ENCODE measurements at regions not wholly inside any gene's neighbourhood (a gene's known extent, or its start where the extent isn't known, plus 50 kb on each side); places are given as distances from the start of the nearest gene placed in this dataset.
"Not testable (repeated sequence)": the region's sequence is repeated elsewhere in the genome, so short reads cannot be mapped to it uniquely, and the experiment has no call there.

GRCh38 chr2:136715146-136715545 lies 50.2 kb upstream of the THSD7B start:
- H3K27me3 Mint-ChIP-seq = peaks cover 4 to 10% of the 10 kb centered on the region in 2 donors
- Histone ChIP-seq H3K27ac (ENCODE audit: low read depth, low read length) (no peak overlapping the region), H3K4me1 (ENCODE audit: insufficient read depth, low read length) (no peaks in the 10 kb centered on the region), H3K9me3 (ENCODE audit: low read length) (no peaks in the 10 kb centered on the region), H3K36me3 (ENCODE audit: insufficient read depth, low read length) (no peaks in the 10 kb centered on the region), H3K4me3 (ENCODE audit: low read length) (no peak overlapping the region), H3K27me3 (ENCODE audit: insufficient read depth, low read length, poor library complexity, severe bottlenecking) (no peaks in the 10 kb centered on the region)
- no peak overlapping the region for H3K27ac Mint-ChIP-seq
- H3K4me1 Mint-ChIP-seq = no peaks in the 10 kb centered on the region
- POLR2A ChIA-PET = no interaction called here
- DNase-seq = no peak
- no peaks in the 10 kb centered on the region for H3K36me3 Mint-ChIP-seq
- H3K4me3 Mint-ChIP-seq = no peak overlapping the region
- CTCF ChIA-PET = no interaction called here
- peaks cover 0 to 8% (median 0%) of the 10 kb centered on the region in 5 donors for H3K9me3 Mint-ChIP-seq

GRCh38 chr2:136714452-136714951 lies 50.8 kb upstream of the THSD7B start:
- no peaks in the 10 kb centered on the region for H3K9me3 ChIP-seq (ENCODE audit: low read length)
- ChIA-PET CTCF (no interaction called here), POLR2A (no interaction called here)
- no peaks in the 10 kb centered on the region for H3K36me3 ChIP-seq (ENCODE audit: insufficient read depth, low read length)
- no peaks in the 10 kb centered on the region for H3K27me3 ChIP-seq (ENCODE audit: insufficient read depth, low read length, poor library complexity, severe bottlenecking)
- Mint-ChIP-seq H3K27me3 (peaks cover 4 to 10% of the 10 kb centered on the region in 2 donors), H3K27ac (no peak overlapping the region), H3K4me3 (no peak overlapping the region), H3K9me3 (peaks cover 0 to 8% (median 0%) of the 10 kb centered on the region in 5 donors), H3K4me1 (no peaks in the 10 kb centered on the region), H3K36me3 (no peaks in the 10 kb centered on the region)
- no peak overlapping the region for H3K27ac ChIP-seq (ENCODE audit: low read depth, low read length)
- H3K4me3 ChIP-seq (ENCODE audit: low read length) = no peak overlapping the region
- H3K4me1 ChIP-seq (ENCODE audit: insufficient read depth, low read length) = no peaks in the 10 kb centered on the region
- DNase-seq = no peak

GRCh38 chr2:136713739-136714138 lies 51.6 kb upstream of the THSD7B start:
- POLR2A ChIA-PET = no interaction called here
- Mint-ChIP-seq H3K36me3 (no peaks in the 10 kb centered on the region), H3K9me3 (peaks cover 0 to 6% (median 0%) of the 10 kb centered on the region in 5 donors), H3K27ac (no peak overlapping the region), H3K4me1 (no peaks in the 10 kb centered on the region), H3K27me3 (peaks cover 4 to 10% of the 10 kb centered on the region in 2 donors), H3K4me3 (no peak overlapping the region)
- Histone ChIP-seq H3K4me1 (ENCODE audit: insufficient read depth, low read length) (no peaks in the 10 kb centered on the region), H3K4me3 (ENCODE audit: low read length) (no peak overlapping the region), H3K36me3 (ENCODE audit: insufficient read depth, low read length) (no peaks in the 10 kb centered on the region), H3K9me3 (ENCODE audit: low read length) (no peaks in the 10 kb centered on the region), H3K27me3 (ENCODE audit: insufficient read depth, low read length, poor library complexity, severe bottlenecking) (no peaks in the 10 kb centered on the region), H3K27ac (ENCODE audit: low read depth, low read length) (no peak overlapping the region)
- CTCF ChIA-PET = no interaction called here
- no peak for DNase-seq

- no peaks in the 10 kb centered on the region for H3K4me1 Mint-ChIP-seq
- no peaks in the 10 kb centered on the region for H3K4me1 ChIP-seq (ENCODE audit: insufficient read depth, low read length)
- peaks cover 0 to 15% (median 4%) of the 10 kb centered on the region in 5 donors for H3K9me3 Mint-ChIP-seq
- no peaks in the 10 kb centered on the region for H3K27me3 Mint-ChIP-seq
- ChIA-PET CTCF (no interaction called here), POLR2A (no interaction called here)
- H3K27me3 ChIP-seq (ENCODE audit: insufficient read depth, low read length, poor library complexity, severe bottlenecking) = no peaks in the 10 kb centered on the region
- no peak overlapping the region for H3K27ac Mint-ChIP-seq
- H3K36me3 Mint-ChIP-seq = peaks cover 0 to 2% (median 0%) of the 10 kb centered on the region in 3 donors
- H3K9me3 ChIP-seq (ENCODE audit: low read length) = no peaks in the 10 kb centered on the region
- H3K4me3 ChIP-seq (ENCODE audit: low read length) = no peak overlapping the region
- no peak for DNase-seq
- H3K27ac ChIP-seq (ENCODE audit: low read depth, low read length) = no peak overlapping the region
- no peaks in the 10 kb centered on the region for H3K36me3 ChIP-seq (ENCODE audit: insufficient read depth, low read length)
- H3K4me3 Mint-ChIP-seq = no peak overlapping the region
Observed at GRCh38 chr2:136705336-136705735, 60.0 kb upstream of the THSD7B start.

DNA sequence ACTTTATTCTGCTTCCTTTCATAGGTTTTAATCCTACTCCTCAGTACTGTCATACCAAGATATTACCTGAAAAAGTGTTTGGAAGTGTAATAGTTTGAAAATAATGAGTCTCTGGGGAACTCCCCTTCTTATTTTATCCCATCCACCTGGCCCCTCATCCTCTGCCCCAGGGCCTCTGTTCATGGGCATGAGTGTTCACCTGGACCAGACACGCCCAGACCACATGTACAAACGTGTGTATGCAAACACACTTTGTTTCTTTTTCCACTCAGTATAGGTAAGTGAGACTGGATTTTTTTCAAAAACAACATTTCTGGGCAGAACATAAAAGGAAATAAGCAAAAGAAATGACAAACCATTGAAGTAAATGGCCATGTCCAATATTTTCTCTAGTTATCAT lies 62.1 kb upstream of the THSD7B start:
- Histone ChIP-seq H3K36me3 (ENCODE audit: insufficient read depth, low read length) (no peaks in the 10 kb centered on the region), H3K4me3 (ENCODE audit: low read length) (no peak overlapping the region), H3K4me1 (ENCODE audit: insufficient read depth, low read length) (no peaks in the 10 kb centered on the region), H3K27me3 (ENCODE audit: insufficient read depth, low read length, poor library complexity, severe bottlenecking) (no peaks in the 10 kb centered on the region), H3K9me3 (ENCODE audit: low read length) (no peaks in the 10 kb centered on the region), H3K27ac (ENCODE audit: low read depth, low read length) (no peak overlapping the region)
- Mint-ChIP-seq H3K36me3 (peaks cover 0 to 2% (median 0%) of the 10 kb centered on the region in 3 donors), H3K4me1 (no peaks in the 10 kb centered on the region), H3K4me3 (no peak overlapping the region), H3K27ac (no peak overlapping the region), H3K27me3 (no peaks in the 10 kb centered on the region), H3K9me3 (peaks cover 0 to 15% (median 9%) of the 10 kb centered on the region in 5 donors)
- ChIA-PET CTCF (no interaction called here), POLR2A (no interaction called here)
- no peak for DNase-seq

DNA sequence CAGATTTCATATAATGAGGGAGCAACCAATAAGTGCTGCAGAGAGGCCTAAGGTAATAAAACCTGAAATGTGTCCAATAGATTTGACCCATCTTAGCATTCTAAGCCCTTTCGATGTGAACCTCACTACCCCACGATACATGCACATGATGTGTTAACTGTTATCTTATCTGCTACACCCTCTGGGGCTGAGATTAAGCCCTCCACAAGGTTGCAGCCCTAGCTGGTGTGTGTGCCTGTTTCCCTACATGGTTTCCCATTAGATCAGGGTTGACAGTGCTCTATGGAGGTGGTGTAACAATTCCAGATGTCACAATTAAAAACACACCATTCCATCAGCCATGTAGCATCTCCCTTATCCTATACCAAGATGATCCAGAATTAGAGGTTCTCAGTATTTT lies 68.9 kb upstream of the THSD7B start:
- no peaks in the 10 kb centered on the region for H3K36me3 Mint-ChIP-seq
- no peak overlapping the region for H3K4me3 ChIP-seq (ENCODE audit: low read length)
- ChIA-PET POLR2A (no interaction called here), CTCF (no interaction called here)
- no peak for DNase-seq
- H3K27ac ChIP-seq (ENCODE audit: low read depth, low read length) = no peak overlapping the region
- H3K27me3 ChIP-seq (ENCODE audit: insufficient read depth, low read length, poor library complexity, severe bottlenecking) = no peaks in the 10 kb centered on the region
- H3K4me3 Mint-ChIP-seq = no peak overlapping the region
- H3K4me1 Mint-ChIP-seq = no peaks in the 10 kb centered on the region
- no peaks in the 10 kb centered on the region for H3K27me3 Mint-ChIP-seq
- H3K4me1 ChIP-seq (ENCODE audit: insufficient read depth, low read length) = no peaks in the 10 kb centered on the region
- peaks cover 0 to 16% (median 6%) of the 10 kb centered on the region in 5 donors for H3K9me3 Mint-ChIP-seq
- no peaks in the 10 kb centered on the region for H3K36me3 ChIP-seq (ENCODE audit: insufficient read depth, low read length)
- no peaks in the 10 kb centered on the region for H3K9me3 ChIP-seq (ENCODE audit: low read length)
- no peak overlapping the region for H3K27ac Mint-ChIP-seq

DNA sequence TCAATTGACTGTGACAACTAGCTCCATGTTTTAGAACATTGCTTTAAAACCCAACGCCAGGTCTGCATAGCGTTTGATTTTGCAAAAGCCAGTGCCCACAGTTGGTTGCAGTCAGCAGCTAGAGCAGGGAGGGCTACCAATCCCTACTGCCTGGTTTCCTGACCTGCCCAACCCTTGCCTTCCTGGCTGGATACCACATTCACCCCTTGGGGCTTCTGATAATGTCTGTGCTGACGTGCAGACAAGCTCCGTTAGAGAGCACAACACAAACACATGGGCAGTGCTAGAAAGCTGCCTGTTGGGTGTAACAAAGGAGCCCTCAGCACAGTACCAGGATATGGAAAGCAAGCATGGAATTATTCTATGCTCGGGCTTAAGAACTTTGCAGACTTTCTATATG lies 71.4 kb upstream of the THSD7B start:
- POLR2A ChIA-PET = no interaction called here
- Mint-ChIP-seq H3K36me3 (no peaks in the 10 kb centered on the region), H3K9me3 (peaks cover 0 to 9% (median 2%) of the 10 kb centered on the region in 5 donors), H3K27ac (no peak overlapping the region), H3K27me3 (no peaks in the 10 kb centered on the region), H3K4me1 (no peaks in the 10 kb centered on the region), H3K4me3 (no peak overlapping the region)
- Histone ChIP-seq H3K4me1 (ENCODE audit: insufficient read depth, low read length) (no peaks in the 10 kb centered on the region), H3K27me3 (ENCODE audit: insufficient read depth, low read length, poor library complexity, severe bottlenecking) (no peaks in the 10 kb centered on the region), H3K36me3 (ENCODE audit: insufficient read depth, low read length) (no peaks in the 10 kb centered on the region), H3K9me3 (ENCODE audit: low read length) (no peaks in the 10 kb centered on the region), H3K27ac (ENCODE audit: low read depth, low read length) (no peak overlapping the region), H3K4me3 (ENCODE audit: low read length) (no peak overlapping the region)
- no peak for DNase-seq
- CTCF ChIA-PET = no interaction called here

DNA sequence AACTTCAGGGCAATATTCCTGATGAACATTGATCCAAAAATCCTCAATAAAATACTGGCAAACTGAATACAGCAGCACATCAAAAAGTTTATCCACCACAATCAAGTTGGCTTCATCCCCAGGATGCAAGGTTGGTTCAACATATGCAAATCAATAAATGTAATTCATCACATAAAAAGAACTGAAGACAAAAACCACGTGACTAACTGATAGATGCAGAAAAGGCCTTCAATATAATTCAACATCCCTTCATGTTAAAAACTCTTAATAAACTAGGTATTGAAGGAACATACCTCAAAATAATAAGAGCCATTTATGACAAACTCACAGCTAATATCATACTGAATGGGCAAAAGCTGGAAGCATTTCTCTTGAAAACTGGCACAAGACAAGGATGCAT lies 85.3 kb upstream of the THSD7B start:
- H3K4me1 Mint-ChIP-seq; CTCF ChIA-PET; H3K27ac ChIP-seq (ENCODE audit: low read depth, low read length); POLR2A ChIA-PET; H3K36me3 Mint-ChIP-seq; H3K36me3 ChIP-seq (ENCODE audit: insufficient read depth, low read length); DNase-seq; H3K27me3 ChIP-seq (ENCODE audit: insufficient read depth, low read length, poor library complexity, severe bottlenecking); H3K4me3 Mint-ChIP-seq; H3K9me3 ChIP-seq (ENCODE audit: low read length); H3K27ac Mint-ChIP-seq; H3K4me1 ChIP-seq (ENCODE audit: insufficient read depth, low read length); H3K9me3 Mint-ChIP-seq; H3K4me3 ChIP-seq (ENCODE audit: low read length): not testable (repeated sequence)
- H3K27me3 Mint-ChIP-seq = peaks cover 6 to 11% of the 10 kb centered on the region in 2 donors

DNA sequence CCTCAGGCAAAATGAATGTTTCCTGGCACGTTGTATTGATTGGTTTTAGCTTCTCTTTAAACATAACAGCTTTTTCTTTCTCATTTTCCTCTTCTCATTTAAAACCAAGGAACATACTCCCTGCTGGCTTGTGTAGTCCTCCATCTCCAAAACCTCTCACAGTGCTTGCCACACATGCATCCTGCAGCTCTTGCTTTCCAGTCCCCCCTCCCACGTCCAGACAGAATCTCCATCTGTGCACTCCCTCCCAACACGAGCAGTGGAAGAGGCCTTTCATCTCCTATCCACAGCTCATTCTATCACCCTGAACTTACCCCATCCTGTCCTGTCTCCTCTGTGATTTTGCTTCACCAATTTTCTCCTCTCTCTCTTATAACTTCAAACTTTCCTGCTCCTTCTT lies 99.6 kb upstream of the THSD7B start:
- CTCF ChIA-PET = no interaction called here
- H3K27me3 ChIP-seq (ENCODE audit: insufficient read depth, low read length, poor library complexity, severe bottlenecking) = no peaks in the 10 kb centered on the region
- H3K4me1 ChIP-seq (ENCODE audit: insufficient read depth, low read length) = no peaks in the 10 kb centered on the region
- Mint-ChIP-seq H3K27ac (no peak overlapping the region), H3K9me3 (peaks cover 0 to 2% (median 0%) of the 10 kb centered on the region in 5 donors), H3K27me3 (peaks cover 3 to 9% of the 10 kb centered on the region in 2 donors), H3K4me3 (no peak overlapping the region), H3K4me1 (no peaks in the 10 kb centered on the region), H3K36me3 (no peaks in the 10 kb centered on the region)
- H3K27ac ChIP-seq (ENCODE audit: low read depth, low read length) = no peak overlapping the region
- H3K4me3 ChIP-seq (ENCODE audit: low read length) = no peak overlapping the region
- no peaks in the 10 kb centered on the region for H3K36me3 ChIP-seq (ENCODE audit: insufficient read depth, low read length)
- H3K9me3 ChIP-seq (ENCODE audit: low read length) = no peaks in the 10 kb centered on the region
- DNase-seq = no peak
- POLR2A ChIA-PET = no interaction called here

All from CD8-positive, alpha-beta memory T cell (primary cell).